Ecto neural progenitor cell (in vitro differentiated cells): ENCODE measurements at regions not wholly inside any gene's neighbourhood (a gene's known extent, or its start where the extent isn't known, plus 50 kb on each side); places are given as distances from the start of the nearest gene placed in this dataset.
"Not testable (repeated sequence)": the region's sequence is repeated elsewhere in the genome, so short reads cannot be mapped to it uniquely, and the experiment has no call there.

ENCODE experiments used
- DNase-seq: peaks from one replicate; pipeline ENCODE4 v3.0.0-alpha.2; 2018; ENCODE audit warnings: low spot score

- DNase-seq: no peak
Observed at GRCh38 chr2:186927867-186928191, 78.9 kb upstream of the ZSWIM2 start.

DNA sequence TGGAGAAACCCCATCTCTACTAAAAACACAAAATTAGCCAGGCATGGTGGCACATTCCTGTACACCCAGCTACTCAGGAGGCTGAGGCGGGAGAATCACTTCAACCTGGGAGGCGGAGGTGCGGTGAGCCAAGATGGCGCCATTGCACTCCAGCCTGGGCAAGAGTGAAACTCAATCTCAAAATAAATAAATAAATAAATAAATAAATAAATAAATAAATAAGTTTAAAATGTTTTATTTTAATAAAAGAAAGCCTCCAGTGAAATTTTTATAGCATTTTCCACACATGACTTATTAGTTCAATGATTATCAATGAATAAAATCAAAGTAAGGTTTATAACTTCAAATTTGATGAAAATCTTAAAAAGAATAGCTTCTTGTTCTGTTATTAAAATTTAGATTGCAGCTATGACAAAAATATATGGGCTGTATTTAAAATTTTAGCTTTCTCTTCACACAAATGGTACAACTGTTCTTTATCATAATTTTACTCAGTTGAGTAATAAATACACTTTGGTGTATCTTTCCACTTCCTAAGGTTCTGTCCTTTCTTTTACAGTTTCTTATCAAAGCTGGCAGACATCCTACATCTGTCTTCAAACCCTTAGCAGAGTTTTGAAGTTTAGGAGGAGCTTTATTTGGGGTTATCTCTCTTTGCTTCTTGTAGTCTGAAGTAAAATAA lies 78.4 kb upstream of the ZSWIM2 start:
- no peak for DNase-seq

GRCh38 chr2:186925514-186925913 lies 76.5 kb upstream of the ZSWIM2 start:
- DNase-seq: no peak

- DNase-seq: not testable (repeated sequence)
Observed at GRCh38 chr2:186922316-186922715, 73.3 kb upstream of the ZSWIM2 start.

- DNase-seq: no peak
Observed at GRCh38 chr2:186919296-186919695, 70.3 kb upstream of the ZSWIM2 start.

- no peak for DNase-seq
Observed at GRCh38 chr2:186918495-186918894, 69.5 kb upstream of the ZSWIM2 start.

DNA sequence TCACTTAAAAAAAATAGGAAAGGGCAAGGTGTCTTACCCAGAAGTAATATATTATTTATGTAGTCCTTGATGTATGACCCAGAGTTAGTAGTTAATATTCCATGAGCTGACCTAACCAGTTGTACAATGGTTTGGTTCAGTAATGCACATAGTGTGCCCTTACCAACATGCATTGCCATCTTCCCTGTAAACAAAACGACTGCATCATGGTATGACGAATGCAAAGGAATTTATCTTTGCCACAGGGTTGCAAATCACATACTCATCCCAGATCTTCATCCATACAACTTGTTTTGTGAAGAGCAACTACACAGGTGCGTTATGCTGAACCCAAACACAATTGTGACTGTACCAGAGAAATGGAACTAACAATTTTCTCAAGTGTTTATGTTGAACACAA lies 68.9 kb upstream of the ZSWIM2 start:
- no peak for DNase-seq

DNA sequence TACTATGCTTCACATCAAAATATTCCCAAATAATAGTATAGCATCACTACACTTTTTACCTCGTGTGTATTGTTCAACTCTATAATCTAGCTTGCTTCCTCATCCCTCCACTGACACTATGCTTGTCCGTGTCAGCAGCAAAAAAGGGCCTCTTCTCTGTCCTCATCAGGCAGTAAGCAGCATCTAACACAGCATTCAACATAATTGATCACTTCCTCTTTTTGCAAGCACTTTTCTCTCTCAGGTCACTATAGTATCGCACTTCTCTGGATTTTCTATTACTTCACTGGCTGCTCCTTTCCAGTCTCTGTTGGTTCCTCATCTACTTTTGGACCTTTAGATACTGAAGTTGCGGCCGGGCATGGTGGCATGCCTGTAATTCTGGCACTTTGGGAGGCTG lies 64.9 kb upstream of the ZSWIM2 start:
- DNase-seq: no peak

GRCh38 chr2:186912979-186913378 lies 64.0 kb upstream of the ZSWIM2 start:
- DNase-seq: no peak

DNA sequence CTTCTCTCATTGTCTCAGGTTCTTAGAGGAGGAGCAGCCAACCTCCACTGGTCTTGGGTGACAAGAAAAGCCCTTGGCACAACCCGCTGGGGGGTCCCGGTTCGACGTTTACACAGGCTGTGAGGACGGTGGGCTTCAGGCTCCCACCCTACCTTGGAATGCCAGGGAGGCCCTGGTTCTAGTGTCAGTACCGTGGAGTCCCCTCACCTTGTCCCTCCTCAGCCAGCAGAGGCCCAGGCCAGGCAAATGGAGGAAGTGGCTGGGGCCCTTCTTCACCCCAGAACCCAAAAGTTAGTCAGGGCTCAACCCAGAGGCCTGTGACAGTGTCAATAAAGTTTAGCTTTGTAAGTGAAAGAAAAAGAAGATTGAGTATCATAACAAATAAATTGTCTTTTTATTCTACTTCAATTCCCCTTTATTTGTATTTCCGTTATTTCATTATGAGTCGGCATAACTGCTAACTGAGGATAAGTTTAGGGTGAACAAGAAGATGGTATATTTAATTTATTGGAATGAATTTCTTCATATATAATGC lies 62.6 kb upstream of the ZSWIM2 start:
- DNase-seq: no peak

GRCh38 chr2:186910996-186911395 lies 62.0 kb upstream of the ZSWIM2 start:
- no peak for DNase-seq

DNA sequence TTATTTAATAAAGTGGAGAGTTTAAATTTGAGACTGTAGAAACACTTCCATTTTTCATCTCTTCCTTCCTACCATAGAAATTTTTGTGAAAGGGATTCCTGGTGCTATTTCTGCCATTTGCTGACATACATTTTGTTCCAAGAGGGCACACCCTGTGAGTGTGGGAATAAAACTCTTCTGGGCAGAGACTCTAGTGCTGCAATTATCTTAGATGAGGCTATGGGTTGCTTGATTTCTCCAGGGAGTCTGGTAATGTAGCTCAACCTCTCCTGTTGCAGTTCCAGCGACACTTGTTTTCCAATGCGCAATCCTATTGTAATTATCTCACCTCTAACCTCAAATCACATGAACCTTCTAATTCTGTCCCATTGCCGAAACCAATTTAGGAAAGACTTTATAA lies 60.1 kb upstream of the ZSWIM2 start:
- DNase-seq: no peak

DNA sequence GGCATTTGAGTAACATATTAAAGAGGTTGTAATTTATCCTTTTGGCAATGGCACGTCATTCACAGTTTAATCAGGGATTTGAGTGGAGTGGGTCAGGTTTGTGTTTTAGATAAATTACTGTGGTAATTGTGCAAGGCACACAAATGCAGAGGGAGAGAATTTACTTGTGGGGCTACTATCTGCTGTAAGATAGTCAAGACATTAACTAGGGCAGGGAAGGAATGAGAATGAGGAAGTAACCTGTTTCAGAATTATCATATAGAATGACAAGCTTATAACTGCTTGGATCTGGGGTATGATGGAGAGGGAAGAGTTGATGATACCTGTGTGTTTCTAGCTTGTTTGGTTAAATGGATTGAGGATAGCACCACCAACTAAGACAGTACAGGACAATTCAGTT lies 58.9 kb upstream of the ZSWIM2 start:
- DNase-seq: no peak

DNA sequence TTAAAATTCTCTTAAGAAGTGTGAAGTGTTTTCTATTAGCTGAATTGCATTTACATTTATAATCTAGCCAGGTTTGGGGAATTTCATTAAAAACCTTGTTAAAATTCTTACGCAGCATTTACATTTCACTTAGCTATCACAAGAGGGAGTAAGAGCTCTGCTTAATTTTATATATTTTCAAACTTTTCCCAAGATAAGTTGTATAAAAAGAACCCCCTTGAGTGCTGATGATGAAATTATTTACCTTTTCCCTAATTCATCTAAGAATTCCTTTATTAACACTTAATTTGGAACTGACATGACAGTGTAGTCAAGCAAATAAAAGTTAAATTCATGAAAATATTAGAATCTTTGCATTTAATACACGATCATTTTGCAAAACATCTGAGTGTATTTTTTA lies 54.2 kb upstream of the ZSWIM2 start:
- no peak for DNase-seq
